NAMALWA (cell line): ENCODE measurements at regions not wholly inside any gene's neighbourhood (a gene's known extent, or its start where the extent isn't known, plus 50 kb on each side); places are given as distances from the start of the nearest gene placed in this dataset.

Source experiments
- DNase-seq: peaks from one replicate; pipeline ENCODE4 v3.0.0-alpha.2; 2015; ENCODE audit warnings: low spot score

DNA sequence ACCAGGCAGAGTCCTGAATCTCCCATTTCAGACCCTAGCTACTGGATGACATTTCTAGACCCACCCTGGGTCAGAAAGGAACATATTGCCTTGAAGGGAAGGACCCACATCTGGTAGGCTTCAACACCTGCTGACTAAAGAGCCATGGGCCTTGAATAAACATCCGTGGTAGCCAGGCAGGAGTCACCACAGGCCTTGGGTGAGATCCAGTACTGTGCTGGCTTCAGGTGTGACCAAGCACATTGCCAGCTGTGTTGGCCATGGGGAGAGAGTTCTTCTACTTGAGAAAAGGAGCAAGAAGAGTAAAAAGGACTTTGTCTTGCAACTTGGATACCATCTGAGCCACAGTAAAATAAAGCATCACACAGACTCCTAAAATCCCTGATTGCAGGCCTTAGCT is 332.6 kb downstream of the SLC16A7 start:
- DNase-seq, result no peak

DNA sequence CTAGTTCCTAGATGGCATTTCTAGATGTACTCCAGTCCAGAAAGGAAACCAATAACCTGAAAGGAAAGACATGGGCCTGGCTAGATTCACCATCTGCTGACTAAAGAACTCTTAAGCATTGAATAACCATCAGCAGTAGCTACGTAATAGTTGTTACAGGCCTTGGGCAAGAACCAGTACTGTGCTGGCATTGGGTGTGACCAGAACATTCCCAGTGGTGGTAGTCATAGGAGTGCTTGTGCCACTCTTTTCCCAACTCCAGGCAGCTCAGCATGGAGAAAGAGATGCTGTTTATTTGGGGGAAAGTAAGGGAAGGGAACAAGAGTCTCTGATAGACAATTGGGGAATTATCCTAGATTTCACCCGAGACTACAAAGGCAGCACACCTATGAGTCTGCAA is 333.3 kb downstream of the SLC16A7 start:
- DNase-seq, result no peak

DNA sequence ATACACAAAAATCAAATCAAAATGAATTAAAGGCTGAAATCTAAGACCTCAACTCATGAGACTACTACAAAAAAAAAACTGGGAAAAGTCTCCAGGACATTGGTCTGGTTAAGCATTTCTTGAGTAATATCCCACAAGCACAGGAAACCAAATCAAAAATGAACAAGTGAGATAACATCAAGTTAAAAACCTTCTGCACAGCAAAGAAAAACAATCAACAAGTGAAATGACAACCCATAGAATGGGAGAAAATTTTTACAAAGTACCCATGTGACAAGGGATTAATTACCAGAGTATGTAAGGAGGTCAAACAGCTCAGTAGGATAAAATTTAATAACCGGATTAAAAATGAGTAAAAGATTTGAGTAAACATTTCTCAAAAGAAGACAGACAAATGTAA is 338.7 kb downstream of the SLC16A7 start:
- no peak for DNase-seq

DNA sequence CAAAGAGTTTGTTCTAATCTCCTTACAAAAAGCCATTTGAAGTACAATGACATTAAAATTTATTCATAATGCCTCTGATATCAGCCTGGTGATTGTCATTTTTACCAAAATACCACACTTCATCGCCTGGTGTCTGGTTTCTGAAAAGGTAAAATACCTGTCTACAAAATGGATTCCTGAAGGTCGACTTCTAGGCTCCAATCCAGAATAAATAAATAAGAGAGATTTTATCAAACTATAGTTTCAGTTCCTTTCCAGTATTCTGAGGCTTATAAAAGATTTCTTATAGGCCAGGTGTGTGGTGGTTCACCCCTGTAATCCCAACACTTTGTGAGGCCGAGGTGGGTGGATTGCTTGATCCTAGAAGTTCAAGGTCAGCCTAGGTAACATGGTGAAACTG is 340.7 kb downstream of the SLC16A7 start:
- no peak for DNase-seq

DNA sequence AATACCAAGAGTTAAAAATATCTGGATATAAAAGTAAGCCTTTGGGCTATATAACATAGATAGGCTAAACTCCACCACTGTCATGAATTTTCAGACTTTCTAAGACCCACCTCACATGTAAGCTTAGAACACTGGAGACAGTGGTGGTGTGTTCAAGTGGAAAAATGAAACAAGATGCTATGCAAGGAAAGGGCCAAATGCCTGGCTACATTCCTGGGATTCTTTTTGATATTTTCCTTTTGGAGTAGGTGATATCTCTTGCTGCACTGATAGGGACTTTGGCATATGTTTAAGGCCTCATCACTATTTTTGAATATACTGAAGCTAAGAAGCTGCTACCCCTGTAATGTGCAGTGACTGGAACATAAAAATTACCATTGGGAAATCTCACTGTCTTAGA is 341.3 kb downstream of the SLC16A7 start:
- no peak for DNase-seq

DNA sequence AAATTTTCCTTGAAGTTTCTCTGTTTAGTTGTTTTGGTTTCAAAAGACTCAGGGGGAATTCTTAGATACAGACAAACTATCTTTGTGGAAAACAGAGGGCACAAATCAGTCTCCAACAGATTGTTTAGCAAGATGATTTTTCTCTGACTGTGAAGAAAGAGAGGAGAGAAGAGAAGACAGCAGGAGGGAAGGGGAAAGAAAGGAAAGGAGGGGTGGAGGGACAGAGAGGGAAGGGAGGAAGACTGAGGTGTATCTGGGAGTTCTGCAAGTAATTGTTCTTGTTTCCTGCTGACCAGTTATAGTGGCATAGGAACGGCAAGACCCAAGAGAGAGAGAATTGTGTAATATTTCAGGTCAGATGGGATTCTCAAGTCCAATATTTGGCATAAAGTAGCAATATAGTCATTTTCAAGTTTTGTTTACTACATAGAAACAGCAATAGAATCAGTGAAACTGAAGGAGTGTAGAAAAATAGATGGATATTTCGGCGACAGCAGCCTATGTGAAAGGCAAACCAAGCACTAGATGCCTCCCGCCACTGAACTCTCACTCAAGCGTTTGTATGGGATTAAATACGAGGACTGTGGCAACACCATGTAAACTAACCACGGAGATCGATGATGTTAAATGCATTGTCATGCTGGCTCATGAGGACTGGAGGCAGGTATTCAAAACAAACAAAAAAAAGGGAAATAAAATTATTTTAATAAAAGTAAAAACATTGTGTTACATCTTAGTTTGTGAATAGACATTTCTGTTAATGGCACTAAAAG is 342.5 kb downstream of the SLC16A7 start:
- no peak for DNase-seq

DNA sequence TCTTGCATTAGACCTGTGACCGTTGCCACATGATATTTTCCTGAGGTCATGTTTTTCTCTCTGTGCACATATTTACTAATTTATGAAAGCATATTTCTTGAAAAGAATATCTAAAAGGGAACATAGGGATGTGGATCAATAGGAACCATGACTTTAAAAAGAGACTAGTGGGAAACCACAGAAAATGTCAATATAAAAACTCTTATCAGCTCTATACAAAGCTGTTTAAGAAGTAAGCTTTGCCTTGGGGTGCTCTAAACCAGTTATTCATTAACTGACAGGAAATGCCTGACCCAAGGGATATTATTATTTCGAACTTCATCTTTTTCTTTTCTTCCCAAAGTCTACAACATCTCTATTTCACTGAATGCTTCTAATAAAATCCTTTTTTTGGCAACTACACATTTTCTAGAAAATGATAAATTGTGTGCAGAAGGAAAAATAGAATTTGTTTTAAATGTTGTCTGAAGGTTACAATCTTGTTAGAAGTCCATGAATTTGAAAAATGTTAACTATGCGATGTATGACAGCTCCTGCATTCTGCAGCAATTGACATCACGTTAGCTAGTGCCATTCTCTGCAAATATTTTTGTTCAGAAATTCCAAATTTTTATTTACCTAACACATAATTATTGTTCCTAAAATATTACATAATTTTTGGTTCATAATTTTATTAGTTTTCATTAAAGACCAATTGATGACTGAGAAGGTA is 345.0 kb downstream of the SLC16A7 start:
- no peak for DNase-seq

DNA sequence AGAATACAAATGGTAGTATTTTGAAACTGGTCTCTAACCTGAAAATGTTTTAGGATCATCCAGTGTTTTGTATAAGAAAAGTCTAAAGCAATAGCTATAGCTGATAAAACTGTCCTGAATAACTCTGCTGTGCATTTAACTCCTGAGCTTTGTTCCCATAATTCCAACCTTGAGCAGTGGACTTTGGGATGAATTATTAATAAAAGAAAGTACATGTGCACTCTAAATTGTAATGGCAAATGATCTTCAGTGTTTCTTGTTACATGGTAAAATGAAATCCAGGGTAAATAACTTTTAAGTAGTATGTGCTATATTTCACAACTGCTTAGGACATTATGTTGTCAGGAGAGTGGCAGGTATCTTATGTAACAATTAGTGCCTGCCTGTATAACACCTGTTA is 345.6 kb downstream of the SLC16A7 start:
- DNase-seq, result no peak

DNA sequence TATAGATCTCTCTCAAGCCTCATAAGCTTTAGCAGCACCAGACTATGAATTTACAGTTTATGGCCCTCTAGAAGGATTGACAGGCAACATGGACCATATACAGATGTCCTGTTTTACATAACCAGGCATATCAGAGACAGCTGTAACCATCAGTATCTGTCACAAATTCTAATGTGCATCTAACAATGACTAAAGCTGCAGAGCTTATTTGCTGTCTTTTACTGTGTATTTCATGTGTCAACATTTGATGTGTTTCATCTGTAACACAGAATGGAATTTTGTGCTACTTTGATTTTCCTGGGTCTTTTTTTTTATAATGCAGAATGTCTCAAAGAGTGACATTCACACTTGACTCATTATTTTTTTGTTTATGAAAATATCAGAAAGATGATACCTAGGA is 348.3 kb downstream of the SLC16A7 start:
- DNase-seq, result no peak

DNA sequence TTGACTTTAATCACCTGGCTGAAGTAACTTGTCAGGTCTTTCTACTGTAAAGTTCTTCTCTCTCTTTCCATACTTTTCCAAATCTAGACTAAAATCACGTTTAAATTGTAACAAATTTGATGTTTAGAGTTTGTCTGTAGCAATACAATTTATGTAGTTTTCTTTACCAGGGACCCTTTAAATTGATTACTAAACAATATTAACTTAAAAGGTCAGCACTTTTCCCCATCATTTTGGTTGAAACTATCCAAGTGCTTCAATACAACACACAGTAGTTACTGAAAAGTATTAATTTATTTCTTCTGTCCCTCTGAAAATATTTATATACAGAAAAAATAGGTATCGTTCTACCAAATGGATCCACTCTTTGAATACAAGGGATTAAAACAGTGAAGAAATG is 350.8 kb downstream of the SLC16A7 start:
- DNase-seq, result no peak

DNA sequence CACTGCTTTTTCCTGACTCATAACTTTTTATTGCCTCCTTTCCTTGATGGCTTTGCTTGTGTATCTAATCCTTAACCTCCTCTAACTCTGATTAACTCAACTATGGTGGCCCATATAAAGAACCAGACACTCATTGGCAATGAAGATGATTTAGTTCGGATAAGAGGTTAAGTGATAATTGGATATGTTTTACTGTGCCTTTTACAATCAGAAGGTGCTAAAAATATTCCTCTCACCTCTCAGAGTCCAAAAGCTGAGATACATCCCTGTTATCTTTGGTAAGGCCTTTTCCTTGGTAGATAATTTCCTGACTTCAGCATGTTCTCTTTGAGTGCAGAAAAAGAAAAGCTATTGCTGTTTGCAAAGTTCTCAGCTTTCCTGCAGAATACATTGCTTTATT is 367.7 kb downstream of the SLC16A7 start:
- no peak for DNase-seq

DNA sequence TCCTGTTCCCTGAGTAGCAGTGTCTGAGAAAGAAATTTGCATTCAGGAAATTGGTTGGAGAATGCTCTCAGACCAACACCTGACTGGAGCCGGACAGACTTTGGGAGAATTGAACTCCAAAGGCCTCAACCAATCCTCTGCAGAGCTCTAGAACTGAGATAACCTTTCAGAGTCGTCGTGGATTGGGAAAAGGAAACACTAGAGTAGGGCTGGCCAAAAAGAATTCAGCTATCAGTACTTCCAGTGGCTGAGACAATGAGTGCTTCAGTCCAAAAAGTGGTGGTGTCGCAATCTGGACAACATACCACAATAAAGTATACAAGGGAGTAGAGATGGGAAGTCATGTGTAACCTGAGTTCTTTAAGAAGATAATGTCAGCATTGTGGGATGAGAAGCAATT is 377.1 kb downstream of the SLC16A7 start:
- DNase-seq, result no peak

DNA sequence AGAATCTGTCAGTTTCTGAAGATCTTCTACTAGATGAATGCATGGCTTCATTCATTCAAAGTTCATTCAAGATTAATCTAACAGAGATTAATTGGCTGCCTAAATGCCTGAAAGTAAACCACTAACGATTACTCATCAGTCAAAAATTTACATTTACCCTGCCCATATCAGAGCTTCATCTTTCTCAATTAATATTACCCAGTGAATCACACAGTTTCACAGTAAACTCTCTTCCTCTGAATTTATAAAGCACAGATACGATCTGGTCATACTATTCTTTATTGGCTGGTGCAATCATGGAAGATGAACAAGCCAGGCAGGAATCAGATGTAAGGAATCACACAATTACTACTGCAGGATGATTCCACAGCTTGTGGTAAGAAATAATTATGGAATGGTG is 377.7 kb downstream of the SLC16A7 start:
- no peak for DNase-seq

DNA sequence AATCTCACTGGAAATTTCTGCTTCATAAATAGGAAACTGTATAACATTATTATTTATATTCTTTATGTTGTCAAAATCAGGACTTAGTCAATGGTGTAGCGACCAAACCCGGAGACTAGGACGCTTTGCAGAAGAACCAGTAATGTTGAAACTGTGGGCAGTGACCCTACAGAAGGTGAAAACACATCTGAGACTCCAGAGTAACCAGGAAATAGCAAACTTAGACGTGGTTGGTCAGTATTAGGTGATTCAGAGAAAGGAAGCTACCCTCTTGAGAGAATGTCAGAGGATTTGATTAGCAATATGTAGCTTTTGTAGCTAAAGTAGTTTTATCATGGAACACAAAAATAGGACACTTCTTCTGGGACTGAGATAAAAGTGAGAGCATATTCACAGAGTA is 381.9 kb downstream of the SLC16A7 start:
- DNase-seq, result no peak

DNA sequence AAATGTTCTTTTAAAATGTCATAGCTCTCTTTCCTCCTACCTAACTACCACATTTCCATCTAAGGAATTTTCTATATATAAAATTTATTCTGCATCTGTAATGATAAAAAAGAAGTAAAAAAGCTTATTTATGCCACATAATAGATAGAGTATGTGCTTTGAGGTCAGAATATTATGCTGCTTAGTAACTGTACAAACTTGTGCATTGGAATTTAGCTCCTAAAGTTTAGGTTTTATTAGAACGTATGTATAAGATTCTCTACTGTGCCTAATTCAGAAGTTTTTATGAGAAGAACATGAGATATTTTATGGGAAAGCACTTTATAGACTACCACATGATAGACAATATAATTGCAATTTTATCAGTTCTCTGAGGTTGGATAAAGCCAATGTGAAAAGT is 384.6 kb downstream of the SLC16A7 start:
- no peak for DNase-seq

DNA sequence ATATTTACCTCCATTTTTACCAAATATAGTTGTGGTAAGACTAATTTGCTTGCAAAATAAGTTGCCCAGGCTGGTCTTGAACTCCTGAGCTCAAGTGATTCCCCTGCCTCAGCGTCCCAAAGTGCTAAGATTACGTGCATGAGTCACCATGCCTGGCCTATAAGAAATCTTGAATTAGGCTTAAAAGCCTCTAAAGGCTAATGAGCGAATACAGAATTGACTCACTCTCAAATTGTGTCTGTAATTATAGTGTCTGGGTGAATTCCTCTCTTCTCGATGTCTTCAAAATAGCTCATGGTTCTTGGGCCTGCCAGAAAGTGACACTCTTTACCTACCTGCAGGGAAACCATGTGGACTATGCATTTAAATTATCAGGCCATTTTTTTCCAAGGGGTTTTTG is 403.5 kb downstream of the SLC16A7 start:
- DNase-seq, result no peak

DNA sequence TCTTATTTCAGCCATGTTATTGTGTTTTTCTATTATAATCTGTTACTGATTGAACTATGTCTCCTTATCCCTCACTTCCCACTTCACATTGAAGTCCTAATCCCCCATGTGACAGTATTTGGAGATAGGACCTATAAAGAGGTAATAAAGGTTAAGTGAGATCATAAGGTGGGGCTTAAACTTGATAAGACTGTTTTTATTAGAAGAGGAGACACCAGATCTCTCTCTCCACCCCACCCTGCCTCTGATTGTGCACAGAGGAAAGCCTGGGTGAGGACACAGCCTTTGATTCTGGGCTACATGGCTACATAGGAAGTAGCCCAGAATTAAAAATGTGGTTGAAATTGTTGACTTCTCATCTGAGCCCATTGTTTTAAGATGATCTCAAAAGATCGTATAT is 414.7 kb downstream of the SLC16A7 start:
- DNase-seq, result no peak

DNA sequence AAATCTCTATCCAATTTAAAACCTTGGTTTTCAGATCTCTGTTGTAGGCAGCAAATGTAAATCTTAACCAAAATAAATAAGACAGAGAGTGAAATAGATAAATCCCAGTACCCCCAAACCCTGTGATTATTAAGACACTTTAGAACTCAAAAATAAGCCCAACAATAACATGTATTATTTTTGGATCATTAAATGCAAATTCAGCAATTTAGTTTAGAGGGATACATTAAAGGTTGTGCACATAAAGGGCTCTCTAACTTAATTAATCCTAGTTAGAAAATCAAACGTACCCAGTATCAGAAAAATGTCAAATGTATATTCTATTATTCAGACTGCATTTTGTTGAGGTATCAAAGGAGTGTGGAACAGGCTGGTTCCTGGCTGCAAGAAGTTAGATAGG is 416.8 kb downstream of the SLC16A7 start:
- no peak for DNase-seq

DNA sequence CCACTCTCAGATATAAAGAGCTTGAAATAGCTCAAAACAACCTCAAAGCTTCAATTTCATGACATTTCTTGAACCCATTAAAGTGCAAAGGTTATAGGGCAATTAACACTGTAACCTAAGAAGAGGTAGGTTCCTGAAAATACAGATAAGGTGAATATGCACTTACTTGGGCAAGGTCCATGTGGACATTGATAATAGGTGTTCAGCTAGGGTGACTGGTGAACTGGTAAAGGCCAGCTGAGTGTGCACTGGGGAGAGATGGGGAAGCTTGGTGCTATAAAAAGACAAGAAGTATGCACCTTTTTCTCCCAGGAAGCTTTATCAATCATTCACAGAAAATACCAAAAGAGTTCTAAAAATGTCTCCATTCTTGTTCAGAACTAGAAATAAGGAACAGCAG is 418.6 kb downstream of the SLC16A7 start:
- no peak for DNase-seq

DNA sequence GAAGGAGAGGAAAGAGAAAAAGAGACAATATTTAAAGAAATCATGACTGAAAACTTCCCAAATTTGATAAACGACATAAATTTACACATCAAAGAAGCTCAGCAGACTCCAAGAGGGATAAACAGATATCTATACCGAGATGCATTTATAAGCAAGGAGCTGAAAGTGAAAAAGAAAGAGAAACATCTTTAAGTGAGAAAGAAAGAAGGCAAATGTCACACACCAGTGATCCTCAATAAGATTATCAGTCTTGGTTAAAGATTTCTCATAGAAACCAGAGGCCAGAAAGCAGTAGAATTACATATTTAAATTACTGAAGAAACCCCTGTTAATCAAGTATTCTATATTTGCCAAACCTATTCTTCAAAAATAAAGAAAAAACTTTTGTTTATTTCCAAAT is 424.2 kb downstream of the SLC16A7 start:
- no peak for DNase-seq

DNA sequence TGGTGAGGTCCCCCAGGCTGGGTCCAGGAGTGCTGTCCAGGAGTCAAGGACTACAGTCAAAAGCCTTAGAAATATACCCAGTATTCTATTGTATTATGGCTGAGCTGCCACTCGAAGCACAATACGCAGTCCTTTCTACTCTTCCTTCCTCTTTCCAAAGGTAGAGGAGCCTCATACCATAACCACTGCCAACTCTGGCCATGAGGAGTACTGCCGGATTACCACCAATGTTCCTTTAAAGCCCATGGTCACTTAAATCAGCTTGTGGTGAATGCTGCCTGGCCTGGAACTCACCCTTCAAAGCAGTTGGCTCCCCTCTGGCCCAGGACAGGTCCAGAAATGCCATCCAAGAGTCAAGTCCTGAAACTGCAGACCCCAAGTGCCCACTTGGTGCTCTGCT is 425.4 kb downstream of the SLC16A7 start:
- no peak for DNase-seq

DNA sequence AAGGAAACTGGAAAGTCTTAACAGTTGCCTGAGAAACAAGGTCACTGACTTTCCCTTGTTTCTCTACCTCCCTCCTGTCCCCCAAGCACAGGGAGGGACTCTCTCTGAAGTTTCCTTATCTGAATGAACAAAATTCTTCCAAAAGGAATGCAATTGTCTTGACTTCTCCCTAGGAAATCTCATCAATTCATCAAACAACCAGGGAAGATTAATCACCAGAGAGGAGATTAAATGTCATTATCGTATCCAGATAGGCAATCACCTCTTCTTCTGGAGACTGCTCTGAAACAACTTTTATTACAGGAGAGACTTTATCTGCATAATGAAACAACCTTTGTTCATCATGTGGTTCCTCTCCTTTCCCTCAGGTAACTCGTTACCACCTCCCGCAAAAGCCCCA is 431.4 kb downstream of the SLC16A7 start:
- DNase-seq, result no peak

DNA sequence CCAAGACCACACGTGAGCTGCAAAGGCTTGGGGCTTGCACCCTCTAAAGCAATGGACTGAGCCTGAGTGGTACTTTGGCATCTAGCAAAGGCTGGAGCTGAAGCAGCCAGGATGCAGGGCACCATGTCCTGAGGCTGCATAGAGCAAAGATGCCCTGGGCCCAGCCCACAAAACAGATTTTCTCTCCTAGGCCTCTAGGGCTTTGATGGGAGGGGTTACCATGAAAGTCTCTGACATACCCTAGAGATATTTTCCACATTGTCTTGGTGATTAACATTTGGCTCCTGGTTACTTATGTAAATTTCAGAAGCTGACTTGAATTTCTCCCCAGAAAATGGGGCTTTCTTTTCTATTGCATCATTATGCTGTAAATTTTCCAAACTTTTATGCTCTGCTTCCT is 438.3 kb downstream of the SLC16A7 start:
- no peak for DNase-seq

DNA sequence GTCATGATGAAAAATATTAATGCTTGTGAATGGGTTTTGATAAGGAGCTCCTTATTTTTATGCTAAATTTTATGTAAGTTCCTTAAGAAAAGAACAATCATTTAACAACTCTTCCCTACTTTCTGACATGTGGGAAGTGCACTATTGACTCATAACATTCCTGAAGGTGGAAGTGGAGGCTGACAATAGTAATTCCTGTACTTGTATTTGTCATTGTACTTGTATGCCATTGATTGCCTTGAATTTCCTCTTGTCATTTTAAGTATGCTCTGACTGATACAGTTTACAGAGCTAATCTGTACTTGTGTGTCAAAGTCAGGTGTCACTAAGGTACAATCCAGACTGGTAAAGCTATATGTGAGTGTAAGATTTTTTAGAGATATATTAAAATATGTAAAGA is 440.0 kb downstream of the SLC16A7 start:
- DNase-seq, result no peak
